ENCODE measurements at regions not wholly inside any gene's neighbourhood (a gene's known extent, or its start where the extent isn't known, plus 50 kb on each side); places are given as distances from the start of the nearest gene placed in this dataset.

DNA sequence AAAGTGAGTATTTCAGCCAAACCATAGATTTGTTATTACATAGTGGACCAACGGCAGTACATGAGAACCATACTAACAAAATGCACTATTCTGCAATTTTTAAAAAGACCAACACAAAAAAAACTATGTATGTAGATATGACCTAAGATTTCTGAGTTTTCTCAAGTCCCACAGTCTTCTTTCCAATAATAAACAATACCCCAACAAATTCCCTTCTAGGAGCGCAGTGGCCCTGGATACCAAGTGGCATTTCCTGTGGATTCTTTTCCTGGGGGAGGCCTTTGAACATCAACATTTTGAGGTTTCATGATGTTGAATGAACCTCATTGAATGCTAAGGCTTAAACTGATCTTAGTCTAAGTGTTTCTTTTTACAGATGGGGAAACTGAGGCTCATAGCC is 210.5 kb downstream of the BCAT1 start:
- no peaks in the 10 kb centered on the region for H3K36me3 Mint-ChIP-seq
- H3K4me1 Mint-ChIP-seq, result peaks cover 19 to 27% (median 26%) of the 10 kb centered on the region in 3 donors
- H3K27me3 Mint-ChIP-seq, result no peaks in the 10 kb centered on the region
- no peak overlapping the region for H3K27ac Mint-ChIP-seq
- H3K4me3 Mint-ChIP-seq, result no peak overlapping the region
- H3K9me3 Mint-ChIP-seq, result peaks cover 0 to 1% (median 0%) of the 10 kb centered on the region in 3 donors

GRCh38 chr12:24731596-24731995 is 217.3 kb downstream of the BCAT1 start:
- H3K36me3 Mint-ChIP-seq, result no peaks in the 10 kb centered on the region
- H3K27me3 Mint-ChIP-seq, result no peaks in the 10 kb centered on the region
- no peak overlapping the region for H3K4me3 Mint-ChIP-seq
- H3K27ac Mint-ChIP-seq, result no peak overlapping the region
- no peaks in the 10 kb centered on the region for H3K9me3 Mint-ChIP-seq
- peaks cover 16 to 30% (median 22%) of the 10 kb centered on the region in 3 donors for H3K4me1 Mint-ChIP-seq

- H3K27ac Mint-ChIP-seq, result no peak overlapping the region
- H3K4me3 Mint-ChIP-seq, result peak overlapping the region in 2 of 4 donors; percentile 31 to 80
Observed at GRCh38 chr12:24730489-24730896, 218.4 kb downstream of the BCAT1 start.

GRCh38 chr12:24728826-24729225 is 220.1 kb downstream of the BCAT1 start:
- H3K27me3 Mint-ChIP-seq, result no peaks in the 10 kb centered on the region
- peaks cover 16 to 30% (median 22%) of the 10 kb centered on the region in 3 donors for H3K4me1 Mint-ChIP-seq
- H3K4me3 Mint-ChIP-seq, result no peak overlapping the region
- H3K27ac Mint-ChIP-seq, result no peak overlapping the region
- H3K36me3 Mint-ChIP-seq, result no peaks in the 10 kb centered on the region
- H3K9me3 Mint-ChIP-seq, result no peaks in the 10 kb centered on the region

More at GRCh38 chr12:24730489-24730896, 218.4 kb downstream of the BCAT1 start:
- Mint-ChIP-seq H3K27me3 (no peaks in the 10 kb centered on the region), H3K36me3 (no peaks in the 10 kb centered on the region), H3K9me3 (no peaks in the 10 kb centered on the region), H3K4me1 (peaks cover 16 to 30% (median 22%) of the 10 kb centered on the region in 3 donors)

DNA sequence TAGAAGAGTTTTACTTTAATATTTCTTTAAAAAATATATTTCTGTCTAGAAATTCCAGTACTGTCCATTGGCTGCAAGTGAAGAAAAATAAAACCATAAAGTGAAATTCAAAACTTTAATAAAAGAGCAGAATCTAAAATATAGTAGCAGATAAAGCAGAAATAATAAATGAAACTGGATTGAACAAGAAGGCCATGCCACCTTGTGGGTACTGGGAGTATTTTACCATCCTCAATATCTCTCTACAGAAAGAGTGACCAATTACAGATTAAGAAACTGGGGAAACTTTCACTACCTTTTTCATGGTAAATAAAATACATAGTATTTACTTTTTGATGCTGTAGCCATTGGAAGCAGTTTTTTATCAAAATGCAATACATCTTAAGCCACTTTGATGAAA is 220.5 kb downstream of the BCAT1 start:
- H3K9me3 Mint-ChIP-seq, result no peaks in the 10 kb centered on the region
- H3K27ac Mint-ChIP-seq, result no peak overlapping the region
- peaks cover 16 to 27% (median 22%) of the 10 kb centered on the region in 3 donors for H3K4me1 Mint-ChIP-seq
- H3K27me3 Mint-ChIP-seq, result no peaks in the 10 kb centered on the region
- no peaks in the 10 kb centered on the region for H3K36me3 Mint-ChIP-seq
- no peak overlapping the region for H3K4me3 Mint-ChIP-seq

GRCh38 chr12:24725616-24726015 is 223.3 kb downstream of the BCAT1 start:
- H3K4me3 Mint-ChIP-seq, result no peak overlapping the region
- peaks cover 14 to 15% (median 15%) of the 10 kb centered on the region in 3 donors for H3K4me1 Mint-ChIP-seq
- no peaks in the 10 kb centered on the region for H3K36me3 Mint-ChIP-seq
- H3K9me3 Mint-ChIP-seq, result no peaks in the 10 kb centered on the region
- H3K27ac Mint-ChIP-seq, result no peak overlapping the region
- no peaks in the 10 kb centered on the region for H3K27me3 Mint-ChIP-seq

DNA sequence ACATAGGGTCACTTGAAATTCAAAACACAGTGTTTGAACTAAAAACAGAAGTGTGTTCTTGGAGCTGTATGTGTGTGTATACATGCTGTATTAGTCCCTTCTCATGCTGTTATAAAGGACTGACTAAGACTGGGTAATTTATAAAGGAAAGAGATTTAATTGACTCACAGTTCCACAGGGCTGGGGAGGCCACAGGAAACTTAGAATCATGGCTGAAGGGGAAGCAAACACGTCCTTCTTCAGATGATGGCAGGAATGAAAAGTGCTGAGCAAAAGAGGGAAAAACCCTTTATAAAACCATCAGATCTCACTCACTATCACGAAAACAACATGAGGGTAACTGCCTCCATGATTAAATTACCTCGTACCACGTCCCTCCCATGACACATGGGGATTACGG is 224.1 kb downstream of the BCAT1 start:
- H3K27me3 Mint-ChIP-seq, result no peaks in the 10 kb centered on the region
- no peak overlapping the region for H3K27ac Mint-ChIP-seq
- H3K36me3 Mint-ChIP-seq, result no peaks in the 10 kb centered on the region

GRCh38 chr12:24723759-24724158 is 225.1 kb downstream of the BCAT1 start:
- Mint-ChIP-seq H3K4me1 (peaks cover 6 to 11% (median 10%) of the 10 kb centered on the region in 3 donors), H3K9me3 (no peaks in the 10 kb centered on the region), H3K4me3 (no peak overlapping the region), H3K36me3 (no peaks in the 10 kb centered on the region), H3K27ac (no peak overlapping the region), H3K27me3 (peaks cover 2% of the 10 kb centered on the region)

More for the DNA sequence above, 224.1 kb downstream of the BCAT1 start:
- peaks cover 8 to 11% (median 8%) of the 10 kb centered on the region in 3 donors for H3K4me1 Mint-ChIP-seq
- no peak overlapping the region for H3K4me3 Mint-ChIP-seq
- no peaks in the 10 kb centered on the region for H3K9me3 Mint-ChIP-seq

- Mint-ChIP-seq H3K9me3 (no peaks in the 10 kb centered on the region), H3K4me3 (no peak overlapping the region), H3K36me3 (no peaks in the 10 kb centered on the region), H3K4me1 (peaks cover 5 to 10% (median 8%) of the 10 kb centered on the region in 3 donors), H3K27me3 (peaks cover 2% of the 10 kb centered on the region), H3K27ac (no peak overlapping the region)
Observed at GRCh38 chr12:24721191-24721590, 227.7 kb downstream of the BCAT1 start.

GRCh38 chr12:24719293-24719721 is 229.6 kb downstream of the BCAT1 start:
- peak overlapping the region in 1 of 4 donors; percentile 19 for H3K4me3 Mint-ChIP-seq
- peak overlapping the region in 1 of 3 donors; percentile 64 for H3K27ac Mint-ChIP-seq
- H3K27me3 Mint-ChIP-seq, result peaks cover 2% of the 10 kb centered on the region
- peaks cover 5 to 10% (median 8%) of the 10 kb centered on the region in 3 donors for H3K4me1 Mint-ChIP-seq
- no peaks in the 10 kb centered on the region for H3K9me3 Mint-ChIP-seq
- no peaks in the 10 kb centered on the region for H3K36me3 Mint-ChIP-seq

DNA sequence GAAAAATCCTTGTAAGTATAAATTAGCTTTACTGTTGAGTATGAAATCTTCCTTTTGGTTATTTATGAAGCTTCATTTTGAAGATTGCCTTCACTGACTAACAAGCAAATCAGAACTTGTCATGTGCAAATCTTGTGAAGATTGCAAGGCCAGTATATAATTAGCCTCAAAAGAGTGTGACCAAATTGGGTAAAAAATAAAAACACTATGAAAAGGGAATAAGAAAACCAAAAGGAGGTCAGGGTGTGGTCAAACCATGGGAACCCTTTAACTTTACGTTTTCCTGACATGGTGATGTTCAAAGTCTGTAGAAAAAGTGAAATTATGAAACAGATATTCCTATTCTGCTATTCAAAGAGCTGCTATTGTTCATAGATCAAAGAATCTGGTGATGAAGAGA is 230.3 kb downstream of the BCAT1 start:
- Mint-ChIP-seq H3K4me3 (peak overlapping the region in 1 of 4 donors; percentile 47), H3K9me3 (no peaks in the 10 kb centered on the region), H3K36me3 (no peaks in the 10 kb centered on the region), H3K27ac (peak overlapping the region in 1 of 3 donors; percentile 13), H3K27me3 (peaks cover 2% of the 10 kb centered on the region), H3K4me1 (peaks cover 5 to 10% (median 8%) of the 10 kb centered on the region in 3 donors)

DNA sequence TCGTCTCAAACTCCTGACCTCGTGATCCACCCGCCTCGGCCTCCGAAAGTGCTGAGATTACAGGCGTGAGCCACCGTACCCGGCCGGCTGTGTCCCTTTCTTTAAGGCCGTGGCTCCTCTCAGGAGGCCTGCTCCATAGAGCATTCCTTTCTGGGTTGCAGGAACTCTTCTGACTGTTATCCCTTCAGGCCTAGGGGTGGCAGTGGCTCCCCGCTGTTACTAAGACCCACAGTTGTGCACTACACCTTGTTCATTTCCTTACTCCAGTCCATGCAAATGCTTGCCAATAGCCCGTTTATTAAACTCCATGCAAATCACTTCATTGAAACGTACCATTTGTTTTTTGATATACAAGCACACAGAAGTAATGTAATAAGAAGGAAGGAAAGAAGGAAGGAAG is 234.7 kb downstream of the BCAT1 start:
- no peaks in the 10 kb centered on the region for H3K36me3 Mint-ChIP-seq

GRCh38 chr12:24711056-24712008 is 237.6 kb downstream of the BCAT1 start:
- Mint-ChIP-seq H3K36me3 (no peaks in the 10 kb centered on the region), H3K27me3 (no peaks in the 10 kb centered on the region), H3K27ac (no peak overlapping the region), H3K9me3 (no peaks in the 10 kb centered on the region), H3K4me3 (no peak overlapping the region), H3K4me1 (no peaks in the 10 kb centered on the region)

More for the DNA sequence above, 234.7 kb downstream of the BCAT1 start:
- H3K4me3 Mint-ChIP-seq, result no peak overlapping the region
- H3K27ac Mint-ChIP-seq, result no peak overlapping the region
- peaks cover 3 to 8% (median 5%) of the 10 kb centered on the region in 3 donors for H3K4me1 Mint-ChIP-seq
- no peaks in the 10 kb centered on the region for H3K9me3 Mint-ChIP-seq
- peaks cover 2% of the 10 kb centered on the region for H3K27me3 Mint-ChIP-seq

DNA sequence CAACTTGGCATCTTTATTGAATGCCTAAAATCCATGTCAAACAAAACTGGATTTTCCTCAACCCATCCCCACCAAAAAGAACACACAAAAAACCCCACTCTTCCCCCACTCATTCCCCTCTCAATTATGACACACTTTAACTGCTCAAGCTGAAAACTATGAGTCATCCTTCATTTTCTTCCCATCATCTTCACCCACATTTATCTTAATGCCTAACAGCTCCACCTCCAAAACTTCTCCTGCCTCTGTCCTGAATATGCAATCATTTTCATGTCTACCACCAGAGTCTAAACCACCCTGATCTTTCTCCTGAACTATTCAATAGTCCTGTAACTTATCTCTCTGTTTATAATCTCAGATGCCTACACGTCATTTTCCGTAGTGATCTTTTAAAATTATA is 239.7 kb downstream of the BCAT1 start:
- no peaks in the 10 kb centered on the region for H3K27me3 Mint-ChIP-seq
- H3K27ac Mint-ChIP-seq, result no peak overlapping the region
- no peaks in the 10 kb centered on the region for H3K9me3 Mint-ChIP-seq
- H3K4me3 Mint-ChIP-seq, result no peak overlapping the region
- H3K36me3 Mint-ChIP-seq, result no peaks in the 10 kb centered on the region
- H3K4me1 Mint-ChIP-seq, result peaks cover 7 to 14% (median 11%) of the 10 kb centered on the region in 3 donors

DNA sequence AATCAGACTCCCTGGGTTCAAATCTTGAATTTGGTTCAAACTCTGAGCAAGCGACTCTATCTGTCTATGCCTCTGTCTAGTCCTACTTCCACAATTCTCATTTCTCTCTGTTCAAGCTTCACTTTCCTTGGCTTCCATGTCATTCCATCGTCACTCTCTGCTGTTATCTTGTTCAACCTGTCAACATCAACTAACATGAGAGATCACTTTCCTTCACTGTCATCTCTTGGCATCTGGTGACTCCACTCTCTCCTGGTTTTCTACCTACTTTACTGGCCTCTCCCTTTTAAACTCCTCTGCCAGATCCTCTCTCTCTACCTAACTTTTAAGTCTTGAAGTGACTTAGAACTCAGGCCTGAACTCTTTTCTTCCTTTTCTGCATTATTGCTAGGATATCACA is 240.2 kb downstream of the BCAT1 start:
- H3K4me3 Mint-ChIP-seq, result no peak overlapping the region
- H3K36me3 Mint-ChIP-seq, result no peaks in the 10 kb centered on the region
- no peaks in the 10 kb centered on the region for H3K27me3 Mint-ChIP-seq
- H3K27ac Mint-ChIP-seq, result no peak overlapping the region
- peaks cover 7 to 16% (median 13%) of the 10 kb centered on the region in 3 donors for H3K4me1 Mint-ChIP-seq
- no peaks in the 10 kb centered on the region for H3K9me3 Mint-ChIP-seq

Data from IgD-negative memory B cell (primary cell).